H9 (cell line): ENCODE measurements at regions not wholly inside any gene's neighbourhood (a gene's known extent, or its start where the extent isn't known, plus 50 kb on each side); places are given as distances from the start of the nearest gene placed in this dataset.

Experiments
- DNase-seq: peaks from one replicate; pipeline ENCODE4 v3.0.0-alpha.2; 2017
- H2AFZ ChIP-seq: one replicate; pipeline ENCODE4 v1.6.1; 2013; ENCODE audit warnings: mild to moderate bottlenecking, low read length, control low read depth, moderate library complexity
- H2AK5ac ChIP-seq: 2 replicates; pipeline ENCODE4 v1.6.1; 2013; ENCODE audit warnings: low read length, control low read depth, mixed read lengths; ENCODE audit not compliant: insufficient read length
- H2BK120ac ChIP-seq: one replicate; pipeline ENCODE4 v1.6.1; 2013; ENCODE audit warnings: low read depth, mild to moderate bottlenecking, low read length, control low read depth, inconsistent platforms; ENCODE audit not compliant: poor library complexity, severe bottlenecking
- H2BK12ac ChIP-seq: 2 replicates; pipeline ENCODE4 v1.6.1; 2013; ENCODE audit warnings: low read length, control low read depth, mixed read lengths, low read depth; ENCODE audit not compliant: insufficient read length
- H2BK15ac ChIP-seq: 2 replicates; pipeline ENCODE4 v1.6.1; 2013; ENCODE audit warnings: low read depth, low read length, control low read depth
- H2BK20ac ChIP-seq: one replicate; pipeline ENCODE4 v1.6.1; 2013; ENCODE audit warnings: low read depth, mild to moderate bottlenecking, low read length, control low read depth, inconsistent platforms; ENCODE audit not compliant: poor library complexity, severe bottlenecking
- H2BK5ac ChIP-seq: 2 replicates; pipeline ENCODE4 v1.6.1; 2013; ENCODE audit warnings: low read length, control low read depth, mixed read lengths; ENCODE audit not compliant: insufficient read length
- H3K14ac ChIP-seq: 2 replicates; pipeline ENCODE4 v1.6.1; 2013; ENCODE audit warnings: low read length, control low read depth; ENCODE audit not compliant: insufficient read depth
- H3K18ac ChIP-seq: 2 replicates; pipeline ENCODE4 v1.6.1; 2013; ENCODE audit warnings: low read depth, mild to moderate bottlenecking, mixed read lengths, low read length, control low read depth; ENCODE audit not compliant: insufficient read length
- H3K23ac ChIP-seq: 2 replicates; pipeline ENCODE4 v1.6.1; 2013; ENCODE audit warnings: low read length, control low read depth, mixed read lengths, low read depth; ENCODE audit not compliant: insufficient read length
- H3K23me2 ChIP-seq: 2 replicates; pipeline ENCODE4 v1.6.1; 2013; ENCODE audit warnings: low read depth, mild to moderate bottlenecking, mixed read lengths, low read length, control low read depth; ENCODE audit not compliant: insufficient read length, poor library complexity, severe bottlenecking
- H3K27ac ChIP-seq: 2 replicates; pipeline ENCODE4 v1.5.1; 2013; ENCODE audit warnings: low read length, control low read depth, mixed read lengths, low read depth; ENCODE audit not compliant: insufficient read length
- H3K27me3 ChIP-seq: 2 replicates; pipeline ENCODE4 v1.6.1; 2013; ENCODE audit warnings: low read length, control low read depth, inconsistent platforms; ENCODE audit not compliant: insufficient read depth
- H3K4ac ChIP-seq: 2 replicates; pipeline ENCODE4 v1.6.1; 2013; ENCODE audit warnings: low read depth, mild to moderate bottlenecking, control low read depth, inconsistent platforms, low read length, moderate library complexity
- H3K4me1 ChIP-seq: 2 replicates; pipeline ENCODE4 v1.6.1; 2013; ENCODE audit warnings: low read length, control low read depth, inconsistent platforms; ENCODE audit not compliant: insufficient read depth
- H3K4me2 ChIP-seq: 2 replicates; pipeline ENCODE4 v1.6.1; 2013; ENCODE audit warnings: low read length, control low read depth, mixed read lengths; ENCODE audit not compliant: insufficient read length, insufficient read depth
- H3K56ac ChIP-seq: 2 replicates; pipeline ENCODE4 v1.6.1; 2013; ENCODE audit warnings: low read depth, mild to moderate bottlenecking, mixed read lengths, low read length, control low read depth; ENCODE audit not compliant: insufficient read length
- H3K79me1 ChIP-seq: 2 replicates; pipeline ENCODE4 v1.6.1; 2013; ENCODE audit warnings: low read depth, mild to moderate bottlenecking, moderate library complexity, low read length, control low read depth, inconsistent platforms; ENCODE audit not compliant: insufficient read depth, poor library complexity, severe bottlenecking
- H3K79me2 ChIP-seq: 2 replicates; pipeline ENCODE4 v1.6.1; 2013; ENCODE audit warnings: low read length, control low read depth, inconsistent platforms; ENCODE audit not compliant: insufficient read depth
- H3K9ac ChIP-seq: 2 replicates; pipeline ENCODE4 v1.6.1; 2013; ENCODE audit warnings: low read length, control low read depth, mixed read lengths; ENCODE audit not compliant: insufficient read length; ENCODE audit errors: extremely low read depth
- H3K9me3 ChIP-seq: one replicate; pipeline ENCODE4 v1.6.1; 2013; ENCODE audit warnings: low read depth, low read length, inconsistent platforms; ENCODE audit not compliant: control insufficient read depth
- H3T11ph ChIP-seq: one replicate; pipeline ENCODE4 v1.6.1; 2013; ENCODE audit warnings: mild to moderate bottlenecking, low read length, control low read depth, inconsistent platforms
- H4K20me1 ChIP-seq: one replicate; pipeline ENCODE4 v1.6.1; 2013; ENCODE audit not compliant: control insufficient read depth, insufficient read length, insufficient read depth
- H4K5ac ChIP-seq: 2 replicates; pipeline ENCODE4 v1.6.1; 2013; ENCODE audit warnings: low read depth, mild to moderate bottlenecking, mixed read lengths, low read length, control low read depth; ENCODE audit not compliant: insufficient read length
- H4K8ac ChIP-seq: replicated peaks from 2 replicates; pipeline ENCODE4 v1.6.1; 2013; ENCODE audit warnings: low read length, control low read depth, mixed read lengths, low read depth; ENCODE audit not compliant: insufficient read length
- H4K91ac ChIP-seq: 2 replicates; pipeline ENCODE4 v1.6.1; 2013; ENCODE audit warnings: low read depth, mild to moderate bottlenecking, moderate library complexity, mixed read lengths, low read length, control low read depth; ENCODE audit not compliant: insufficient read length
- H3K27ac Mint-ChIP-seq, 3 experiments: 2 replicates in 2 of 3; 3 replicates in 1 of 3; pipeline ENCODE4 v1.8.0; 2020 to 2021; ENCODE audit warnings: mixed read lengths in 3 of 3, mild to moderate bottlenecking in 1 of 3, moderate library complexity in 1 of 3
- H3K27me3 Mint-ChIP-seq: 2 replicates; pipeline ENCODE4 v1.8.0; 2021; ENCODE audit warnings: low read depth, mild to moderate bottlenecking, moderate library complexity, mixed read lengths
- H3K36me3 Mint-ChIP-seq, 3 experiments: 2 replicates in 2 of 3; 3 replicates in 1 of 3; pipeline ENCODE4 v1.8.0; 2020 to 2021; ENCODE audit warnings: low read depth in 3 of 3, mixed read lengths in 3 of 3; ENCODE audit not compliant: insufficient read depth in 1 of 3
- H3K4me1 Mint-ChIP-seq, 2 experiments: 2 replicates each; pipeline ENCODE4 v1.8.0; 2020; ENCODE audit warnings: mixed read lengths in 2 of 2
- H3K4me3 Mint-ChIP-seq, 2 experiments: 2 replicates in 1 of 2; 3 replicates in 1 of 2; pipeline ENCODE4 v1.8.0; 2020 to 2021; ENCODE audit warnings: mild to moderate bottlenecking in 2 of 2, mixed read lengths in 2 of 2, moderate library complexity in 1 of 2
- H3K9me3 Mint-ChIP-seq, 2 experiments: 2 replicates in 1 of 2; 3 replicates in 1 of 2; pipeline ENCODE4 v1.8.0; 2020; ENCODE audit warnings: mild to moderate bottlenecking in 2 of 2, mixed read lengths in 2 of 2, moderate library complexity in 1 of 2
- TF ChIP-seq, protein P1 (sequence below): fragments of 200-600 bp; sonication (generic); conservative IDR thresholded peaks from 3 replicates; pipeline ENCODE4 v1.8.0; 2021; ENCODE audit warnings: antibody characterized with exemption, mild to moderate bottlenecking

DNA sequence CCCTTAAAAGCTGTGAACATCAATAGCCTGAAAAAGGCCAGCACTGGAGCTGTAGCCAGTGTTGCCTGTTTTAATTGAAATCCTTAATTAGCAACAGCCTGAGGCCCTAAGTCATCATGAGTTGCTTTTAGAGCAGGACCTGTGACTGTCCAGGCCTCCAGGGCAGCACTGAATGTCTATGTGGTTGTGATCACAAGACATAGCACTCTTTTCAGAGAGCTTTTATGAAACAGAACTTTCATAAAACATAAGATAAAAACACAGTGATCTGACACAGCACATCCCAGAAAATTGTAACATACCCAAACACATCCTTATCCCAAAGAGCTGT, 85.5 kb upstream of the MYO10 start:
- H3K9ac ChIP-seq = no peak overlapping the region
- no peaks in the 10 kb centered on the region for H3K9me3 ChIP-seq
- H4K8ac ChIP-seq = no peak overlapping the region
- no peaks in the 10 kb centered on the region for H3K79me1 ChIP-seq
- no peak overlapping the region for H2BK15ac ChIP-seq
- H3T11ph ChIP-seq = no peak overlapping the region
- Mint-ChIP-seq H3K27me3 (no peaks in the 10 kb centered on the region), H3K9me3 (no peaks in the 10 kb centered on the region), H3K27ac (no peak overlapping the region), H3K36me3 (no peaks in the 10 kb centered on the region), H3K4me1 (peaks cover 0 to 2% of the 10 kb centered on the region in 2 experiments; a peak in 1 of 4 replicates), H3K4me3 (no peak overlapping the region)
- H2BK120ac ChIP-seq = no peak overlapping the region
- H2BK5ac ChIP-seq = no peak overlapping the region
- H3K27ac ChIP-seq = no peak overlapping the region
- no peaks in the 10 kb centered on the region for H3K79me2 ChIP-seq
- no peak overlapping the region for H3K14ac ChIP-seq
- no peak overlapping the region for H2BK20ac ChIP-seq
- H2AFZ ChIP-seq = no peak overlapping the region
- no peak overlapping the region for H3K4ac ChIP-seq
- no peak overlapping the region for H3K4me2 ChIP-seq
- no peaks in the 10 kb centered on the region for H3K23me2 ChIP-seq
- no peak overlapping the region for H2AK5ac ChIP-seq
- no peaks in the 10 kb centered on the region for H4K20me1 ChIP-seq
- TF ChIP-seq, protein P1, sequence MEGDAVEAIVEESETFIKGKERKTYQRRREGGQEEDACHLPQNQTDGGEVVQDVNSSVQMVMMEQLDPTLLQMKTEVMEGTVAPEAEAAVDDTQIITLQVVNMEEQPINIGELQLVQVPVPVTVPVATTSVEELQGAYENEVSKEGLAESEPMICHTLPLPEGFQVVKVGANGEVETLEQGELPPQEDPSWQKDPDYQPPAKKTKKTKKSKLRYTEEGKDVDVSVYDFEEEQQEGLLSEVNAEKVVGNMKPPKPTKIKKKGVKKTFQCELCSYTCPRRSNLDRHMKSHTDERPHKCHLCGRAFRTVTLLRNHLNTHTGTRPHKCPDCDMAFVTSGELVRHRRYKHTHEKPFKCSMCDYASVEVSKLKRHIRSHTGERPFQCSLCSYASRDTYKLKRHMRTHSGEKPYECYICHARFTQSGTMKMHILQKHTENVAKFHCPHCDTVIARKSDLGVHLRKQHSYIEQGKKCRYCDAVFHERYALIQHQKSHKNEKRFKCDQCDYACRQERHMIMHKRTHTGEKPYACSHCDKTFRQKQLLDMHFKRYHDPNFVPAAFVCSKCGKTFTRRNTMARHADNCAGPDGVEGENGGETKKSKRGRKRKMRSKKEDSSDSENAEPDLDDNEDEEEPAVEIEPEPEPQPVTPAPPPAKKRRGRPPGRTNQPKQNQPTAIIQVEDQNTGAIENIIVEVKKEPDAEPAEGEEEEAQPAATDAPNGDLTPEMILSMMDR = no peak
- DNase-seq = no peak
- H3K27me3 ChIP-seq = no peaks in the 10 kb centered on the region
- H3K23ac ChIP-seq = no peak overlapping the region
- H4K5ac ChIP-seq = no peak overlapping the region
- H3K56ac ChIP-seq = no peak overlapping the region
- H3K4me1 ChIP-seq = no peaks in the 10 kb centered on the region
- no peak overlapping the region for H3K18ac ChIP-seq
- no peak overlapping the region for H4K91ac ChIP-seq
- no peak overlapping the region for H2BK12ac ChIP-seq
